Cardiac muscle cell (in vitro differentiated cells and primary cell): ENCODE measurements at regions not wholly inside any gene's neighbourhood (a gene's known extent, or its start where the extent isn't known, plus 50 kb on each side); places are given as distances from the start of the nearest gene placed in this dataset.
A peak's percentile ranks its signal among the peaks of the same experiment; 100 is the strongest.
"Not testable (repeated sequence)": the region's sequence is repeated elsewhere in the genome, so short reads cannot be mapped to it uniquely, and the experiment has no call there.

Source experiments
- DNase-seq, 2 donors: peaks; one replicate each; pipeline versions ENCODE4 v3.0.0 to v3.0.0-alpha.2; 2010 to 2017; ENCODE audit warnings: low read depth in 1 of 2, low spot score in 1 of 2
- H3K27ac ChIP-seq: fragments of 200-600 bp; sonication (generic); 2 replicates; pipeline ENCODE4 v1.5.1; 2016
- H3K27me3 ChIP-seq: fragments of 200-600 bp; sonication (generic); 2 replicates; pipeline ENCODE4 v1.6.0; 2016; ENCODE audit warnings: control low read depth
- H3K36me3 ChIP-seq: fragments of 200-600 bp; sonication (generic); 2 replicates; pipeline ENCODE4 v1.5.1; 2016; ENCODE audit warnings: control low read depth
- H3K4me1 ChIP-seq: fragments of 200-600 bp; sonication (generic); 2 replicates; pipeline ENCODE4 v1.8.1; 2017; ENCODE audit warnings: low read depth, mild to moderate bottlenecking, mixed run types
- H3K4me3 ChIP-seq: fragments of 200-600 bp; sonication (generic); 2 replicates; pipeline ENCODE4 v1.5.1; 2016; ENCODE audit warnings: mild to moderate bottlenecking
- H3K9me3 ChIP-seq: fragments of 200-600 bp; sonication (generic); 2 replicates; pipeline ENCODE4 v1.5.1; 2017; ENCODE audit warnings: low read depth, mild to moderate bottlenecking, control low read depth
- TF ChIP-seq, protein P1 (sequence below): IDR thresholded peaks from 2 replicates; pipeline ENCODE4 v1.5.1; 2012; ENCODE audit warnings: low read depth, mild to moderate bottlenecking, low read length

DNA sequence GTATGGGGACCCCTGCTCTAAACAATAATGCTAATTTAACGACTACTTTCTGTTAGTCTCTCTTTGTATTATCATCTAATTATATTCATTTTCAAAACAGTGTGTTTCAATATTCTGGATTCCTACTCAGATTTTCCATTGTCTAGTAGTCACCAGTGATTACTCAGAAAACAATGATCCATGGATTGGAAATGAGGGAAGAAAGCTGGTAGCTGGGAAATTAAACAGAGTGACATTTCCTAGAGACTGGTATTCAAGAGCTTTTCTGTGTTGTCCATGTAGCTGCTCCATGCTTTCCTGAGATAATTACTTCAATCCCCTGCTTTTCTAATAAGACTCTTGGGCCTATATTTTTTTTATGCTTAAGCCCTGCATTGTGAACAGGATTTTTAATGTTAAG, 1862.1 kb upstream of the C9orf72 start:
- no peak for DNase-seq
- H3K4me1 ChIP-seq, result no peaks in the 10 kb centered on the region
- H3K4me3 ChIP-seq, result no peak overlapping the region
- H3K36me3 ChIP-seq, result no peaks in the 10 kb centered on the region
- no peak overlapping the region for H3K27ac ChIP-seq
- H3K27me3 ChIP-seq, result no peaks in the 10 kb centered on the region
- H3K9me3 ChIP-seq, result no peaks in the 10 kb centered on the region
- TF ChIP-seq, protein P1, sequence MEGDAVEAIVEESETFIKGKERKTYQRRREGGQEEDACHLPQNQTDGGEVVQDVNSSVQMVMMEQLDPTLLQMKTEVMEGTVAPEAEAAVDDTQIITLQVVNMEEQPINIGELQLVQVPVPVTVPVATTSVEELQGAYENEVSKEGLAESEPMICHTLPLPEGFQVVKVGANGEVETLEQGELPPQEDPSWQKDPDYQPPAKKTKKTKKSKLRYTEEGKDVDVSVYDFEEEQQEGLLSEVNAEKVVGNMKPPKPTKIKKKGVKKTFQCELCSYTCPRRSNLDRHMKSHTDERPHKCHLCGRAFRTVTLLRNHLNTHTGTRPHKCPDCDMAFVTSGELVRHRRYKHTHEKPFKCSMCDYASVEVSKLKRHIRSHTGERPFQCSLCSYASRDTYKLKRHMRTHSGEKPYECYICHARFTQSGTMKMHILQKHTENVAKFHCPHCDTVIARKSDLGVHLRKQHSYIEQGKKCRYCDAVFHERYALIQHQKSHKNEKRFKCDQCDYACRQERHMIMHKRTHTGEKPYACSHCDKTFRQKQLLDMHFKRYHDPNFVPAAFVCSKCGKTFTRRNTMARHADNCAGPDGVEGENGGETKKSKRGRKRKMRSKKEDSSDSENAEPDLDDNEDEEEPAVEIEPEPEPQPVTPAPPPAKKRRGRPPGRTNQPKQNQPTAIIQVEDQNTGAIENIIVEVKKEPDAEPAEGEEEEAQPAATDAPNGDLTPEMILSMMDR, result no peak

DNA sequence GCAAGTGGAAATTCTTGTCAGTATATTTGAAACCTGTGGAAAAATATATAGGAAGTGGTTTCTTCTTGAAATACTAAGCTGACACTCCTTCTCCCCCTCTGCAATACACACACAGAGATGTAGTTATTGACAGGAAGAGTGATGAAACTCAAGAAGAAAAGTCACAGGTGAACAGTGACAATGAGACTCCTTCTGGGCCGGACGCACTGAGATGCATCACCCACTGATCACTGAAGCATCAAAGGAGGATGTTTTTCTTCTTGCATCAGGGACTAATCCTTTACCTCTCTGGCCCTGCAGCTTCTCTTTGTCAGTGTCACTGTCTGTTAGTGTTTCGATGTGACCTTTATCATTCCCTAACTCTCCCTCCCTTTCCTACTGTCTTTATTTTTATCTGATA, 1864.2 kb upstream of the C9orf72 start:
- H3K4me1 ChIP-seq, result no peaks in the 10 kb centered on the region
- TF ChIP-seq, protein P1, result no peak
- no peaks in the 10 kb centered on the region for H3K36me3 ChIP-seq
- H3K4me3 ChIP-seq, result no peak overlapping the region
- no peaks in the 10 kb centered on the region for H3K9me3 ChIP-seq
- no peaks in the 10 kb centered on the region for H3K27me3 ChIP-seq
- DNase-seq, result no peak
- no peak overlapping the region for H3K27ac ChIP-seq

DNA sequence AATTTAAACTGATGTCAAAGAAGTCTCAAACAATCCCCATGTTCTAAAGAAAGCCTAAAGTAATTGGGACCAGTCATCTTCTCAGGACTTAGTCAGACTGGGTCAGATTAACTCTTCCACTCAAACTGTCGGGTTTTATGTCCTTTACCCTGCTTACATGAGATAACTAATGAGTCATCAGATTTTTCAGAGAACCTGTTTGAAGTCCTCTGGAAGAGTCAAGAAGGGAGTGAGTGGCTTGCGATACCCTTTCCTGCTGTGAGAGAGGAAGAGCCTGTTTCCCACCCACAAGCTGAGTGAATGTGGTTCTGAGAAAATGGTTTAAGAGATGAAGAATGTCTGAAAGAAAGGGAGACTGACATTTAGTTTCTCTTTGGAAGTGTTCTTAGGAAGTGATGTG, 1866.7 kb upstream of the C9orf72 start:
- TF ChIP-seq, protein P1, result no peak
- Histone ChIP-seq H3K27ac (no peak overlapping the region), H3K36me3 (no peaks in the 10 kb centered on the region), H3K4me1 (no peaks in the 10 kb centered on the region), H3K4me3 (no peak overlapping the region), H3K27me3 (no peaks in the 10 kb centered on the region), H3K9me3 (no peaks in the 10 kb centered on the region)
- DNase-seq, result peak in 1 of 2 donors; percentile 1

DNA sequence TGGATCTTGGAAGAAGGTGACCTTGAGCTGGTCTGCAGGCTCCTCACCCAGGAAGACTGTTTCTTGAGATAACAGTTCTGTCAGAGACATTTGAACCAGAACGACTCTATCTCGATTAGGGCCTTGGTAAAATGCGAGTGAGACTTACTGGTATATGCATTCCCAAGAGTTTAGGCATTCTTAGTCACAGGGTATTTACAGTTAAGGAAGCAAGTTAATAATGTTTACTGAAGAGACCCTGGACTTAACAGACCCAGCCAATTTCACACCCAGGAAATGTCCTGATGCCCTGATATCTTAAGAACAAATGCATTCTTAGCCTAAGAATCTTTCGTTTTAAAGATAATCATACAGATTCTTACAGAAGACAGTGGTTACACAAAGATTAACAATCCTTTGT, 1867.2 kb upstream of the C9orf72 start:
- no peak for DNase-seq
- no peaks in the 10 kb centered on the region for H3K9me3 ChIP-seq
- no peaks in the 10 kb centered on the region for H3K4me1 ChIP-seq
- TF ChIP-seq, protein P1, result no peak
- H3K4me3 ChIP-seq, result no peak overlapping the region
- no peaks in the 10 kb centered on the region for H3K36me3 ChIP-seq
- no peaks in the 10 kb centered on the region for H3K27me3 ChIP-seq
- no peak overlapping the region for H3K27ac ChIP-seq

DNA sequence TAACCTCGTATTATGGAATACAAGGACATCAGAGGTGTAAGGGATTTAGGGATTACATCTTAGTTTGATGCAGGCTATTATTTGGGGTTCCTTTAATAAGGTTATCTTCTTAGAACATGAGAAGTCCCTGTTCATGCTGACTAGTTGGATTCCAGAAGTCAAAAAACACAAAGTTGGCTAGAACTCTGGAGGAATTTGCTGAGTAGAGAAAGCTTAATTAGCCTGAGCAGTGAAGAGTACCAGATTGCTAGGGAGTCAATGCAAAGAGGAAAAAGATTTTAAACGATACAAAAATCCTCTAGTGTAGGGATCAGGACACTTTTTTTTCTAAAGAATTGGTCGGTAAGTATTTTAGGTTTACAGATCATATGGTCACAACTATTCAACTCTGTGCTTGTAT, 1872.5 kb upstream of the C9orf72 start:
- no peaks in the 10 kb centered on the region for H3K4me1 ChIP-seq
- H3K4me3 ChIP-seq, result no peak overlapping the region
- H3K9me3 ChIP-seq, result no peaks in the 10 kb centered on the region
- TF ChIP-seq, protein P1, result no peak
- no peaks in the 10 kb centered on the region for H3K27me3 ChIP-seq
- no peaks in the 10 kb centered on the region for H3K36me3 ChIP-seq
- H3K27ac ChIP-seq, result no peak overlapping the region
- no peak for DNase-seq

DNA sequence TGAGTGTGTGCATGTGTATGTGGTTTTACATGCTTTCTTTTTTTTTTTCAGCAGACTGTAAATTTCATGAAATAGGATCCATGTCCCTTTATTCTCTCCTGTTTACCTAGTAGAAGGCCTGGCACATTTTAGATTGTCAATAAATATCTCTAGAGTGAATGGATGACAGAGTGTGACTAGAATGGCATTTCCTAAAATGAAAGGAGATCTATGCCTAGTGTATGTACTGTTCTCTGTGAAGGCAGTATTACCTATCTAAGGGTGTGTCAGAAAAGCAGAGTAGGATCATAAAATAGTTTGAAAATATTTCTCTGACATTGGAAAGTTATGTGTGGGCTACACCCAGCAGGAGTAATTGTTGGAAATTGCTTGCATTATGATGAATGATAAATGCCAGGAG, 1876.0 kb upstream of the C9orf72 start:
- Histone ChIP-seq H3K27me3 (no peaks in the 10 kb centered on the region), H3K9me3 (no peaks in the 10 kb centered on the region), H3K4me1 (no peaks in the 10 kb centered on the region), H3K36me3 (no peaks in the 10 kb centered on the region), H3K27ac (no peak overlapping the region), H3K4me3 (no peak overlapping the region)
- no peak for DNase-seq
- TF ChIP-seq, protein P1, result no peak

DNA sequence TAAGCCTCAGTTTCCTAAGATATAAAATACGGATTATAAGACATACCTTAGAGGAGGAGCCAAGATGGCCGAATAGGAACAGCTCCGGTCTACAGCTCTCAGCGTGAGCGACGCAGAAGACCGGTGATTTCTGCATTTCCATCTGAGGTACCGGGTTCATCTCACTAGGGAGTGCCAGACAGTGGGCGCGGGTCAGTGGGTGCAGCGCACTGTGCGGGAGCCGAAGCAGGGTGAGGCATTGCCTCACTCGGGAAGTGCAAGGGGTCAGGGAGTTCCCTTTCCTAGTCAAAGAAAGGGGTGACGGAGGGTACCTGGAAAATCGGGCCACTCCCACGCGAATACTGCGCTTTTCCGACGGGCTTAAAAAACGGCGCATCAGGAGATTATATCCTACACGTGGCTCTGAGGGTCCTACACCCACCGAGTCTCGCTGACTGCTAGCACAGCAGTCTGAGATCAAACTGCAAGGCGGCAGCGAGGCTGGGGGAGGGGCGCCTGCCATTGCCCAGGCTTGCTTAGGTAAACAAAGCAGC, 1877.1 kb upstream of the C9orf72 start:
- not testable (repeated sequence) for H3K4me3 ChIP-seq, DNase-seq, H3K36me3 ChIP-seq, H3K27ac ChIP-seq, H3K9me3 ChIP-seq, H3K27me3 ChIP-seq, H3K4me1 ChIP-seq
